Prostate gland (tissue), 1 donor: ENCODE measurements at regions not wholly inside any gene's neighbourhood (a gene's known extent, or its start where the extent isn't known, plus 50 kb on each side); places are given as distances from the start of the nearest gene placed in this dataset.

Experiments used
- POLR2A ChIP-seq: fragments of 450-650 bp; IDR thresholded peaks from one replicate; pipeline ENCODE4 v1.6.1; 2016; ENCODE audit warnings: antibody characterized with exemption, mild to moderate bottlenecking
- POLR2AphosphoS5 ChIP-seq: sonication (generic); formaldehyde crosslinking; IDR thresholded peaks from one replicate; pipeline ENCODE4 v1.6.1; 2017; ENCODE audit warnings: antibody characterized with exemption

- TF ChIP-seq POLR2AphosphoS5 (no peak), POLR2A (no peak)
Measured at GRCh38 chr3:167913219-167913835, 177.8 kb downstream of the SERPINI1 start.
